A549 (cell line): ENCODE measurements at regions not wholly inside any gene's neighbourhood (a gene's known extent, or its start where the extent isn't known, plus 50 kb on each side); places are given as distances from the start of the nearest gene placed in this dataset.

ENCODE experiments used
- ATAC-seq, 2 experiments: fragments of 200-7000 bp in 1 of 2; fragments of >200 bp in 1 of 2; cut with Nextera tagmentation in 1 of 2; cut with Tn5 transposase in 1 of 2; 3 replicates each; pipeline versions ENCODE4 v1.8.0 to v1.9.1; 2018 to 2020; ENCODE audit warnings: mild to moderate bottlenecking in 1 of 2, moderate library complexity in 1 of 2
- CTCF ChIA-PET: fragments of 300-600 bp; sonication (Branson Sonifier 250); formaldehyde crosslinking; extraction: SDS; loops from one replicate; lab custom pipeline; 2021; ENCODE audit warnings: antibody characterized with exemption, inconsistent platforms; lab: Yijun Ruan, JAX
- POLR2A ChIA-PET: fragments of 350-600 bp; formaldehyde crosslinking; extraction: SDS; loops from one replicate; lab custom pipeline; 2021; ENCODE audit warnings: antibody characterized with exemption, inconsistent platforms; lab: Yijun Ruan, JAX
- DNase-seq, 2 experiments: peaks; one replicate each; pipeline versions ENCODE4 v3.0.0 to v3.0.0-alpha.2; 2011 to 2016; ENCODE audit warnings: low read depth in 1 of 2, low spot score in 1 of 2
- FAIRE-seq: peaks from 2 replicates; lab custom pipeline; 2011; peaks lifted over from hg19 to GRCh38; lab: Jason Lieb, UNC
- H3K27ac ChIP-seq, 2 experiments: fragments of >200 bp; sonication (Bioruptor Twin); formaldehyde crosslinking; 3 replicates each; pipeline ENCODE4 v1.5.1; 2016 to 2017
- H3K4me1 ChIP-seq: fragments of >200 bp; sonication (Bioruptor Twin); formaldehyde crosslinking; 3 replicates; pipeline ENCODE4 v1.6.1; 2016
- H3K4me2 ChIP-seq: fragments of >200 bp; sonication (Bioruptor Twin); formaldehyde crosslinking; 3 replicates; pipeline ENCODE4 v1.6.1; 2016
- H3K4me3 ChIP-seq: fragments of >200 bp; sonication (Bioruptor Twin); formaldehyde crosslinking; 3 replicates; pipeline ENCODE4 v1.5.1; 2016
- H3K9me3 ChIP-seq: fragments of >200 bp; sonication (Bioruptor Twin); formaldehyde crosslinking; 3 replicates; pipeline ENCODE4 v1.6.1; 2016
- BCL3 ChIP-seq: fragments of >200 bp; sonication (Bioruptor Twin); formaldehyde crosslinking; IDR thresholded peaks from 3 replicates; pipeline ENCODE4 v1.6.1; 2016
- BHLHE40 ChIP-seq: IDR thresholded peaks from 2 replicates; pipeline ENCODE4 v1.6.1; 2012; ENCODE audit warnings: low read depth, low read length, inconsistent platforms
- CEBPB ChIP-seq, 2 experiments: fragments of >200 bp in 1 of 2; sonication (Bioruptor Twin) in 1 of 2; formaldehyde crosslinking in 1 of 2; IDR thresholded peaks; 2 replicates each; pipeline ENCODE4 v1.6.1; 2012 to 2016
- CHD2 ChIP-seq: fragments of 150-350 bp; IDR thresholded peaks from 2 replicates; pipeline ENCODE4 v1.6.1; 2014; ENCODE audit warnings: low read length; ENCODE audit not compliant: partially characterized antibody
- EHMT2 ChIP-seq: fragments of 200-600 bp; sonication (generic); IDR thresholded peaks from 2 replicates; pipeline ENCODE4 v1.6.1; 2016; ENCODE audit warnings: antibody characterized with exemption, low read depth, mild to moderate bottlenecking, moderate library complexity
- FOSL2 ChIP-seq, 2 experiments: fragments of 450-650 bp in 1 of 2; fragments of >200 bp in 1 of 2; sonication (Bioruptor Twin) in 1 of 2; formaldehyde crosslinking; IDR thresholded peaks; 2 replicates each; pipeline versions ENCODE4 v1.5.0 to v1.6.1; 2016 to 2020; ENCODE audit warnings: mild to moderate bottlenecking in 1 of 2, moderate library complexity in 1 of 2
- FOXS1 ChIP-seq: fragments of 250-450 bp; sonication (Bioruptor Pico); IDR thresholded peaks from 2 replicates; pipeline ENCODE4 v1.5.0; 2020; ENCODE audit warnings: mild to moderate bottlenecking, moderate library complexity
- GATA3 ChIP-seq: IDR thresholded peaks from 2 replicates; pipeline ENCODE4 v1.6.1; 2012; ENCODE audit warnings: borderline replicate concordance
- HOXA7 ChIP-seq: fragments of 250-450 bp; sonication (Bioruptor Pico); IDR thresholded peaks from 2 replicates; pipeline ENCODE4 v1.5.0; 2020; ENCODE audit warnings: mild to moderate bottlenecking, moderate library complexity
- HOXB13 ChIP-seq: fragments of 250-450 bp; sonication (Bioruptor Pico); IDR thresholded peaks from 2 replicates; pipeline ENCODE4 v1.5.0; 2020; ENCODE audit warnings: low read depth, mild to moderate bottlenecking, moderate library complexity
- HOXB5 ChIP-seq: fragments of 250-450 bp; sonication (Bioruptor Pico); IDR thresholded peaks from 2 replicates; pipeline ENCODE4 v1.5.0; 2020; ENCODE audit warnings: mild to moderate bottlenecking, moderate library complexity
- JUNB ChIP-seq: fragments of >200 bp; sonication (Bioruptor Twin); formaldehyde crosslinking; IDR thresholded peaks from 2 replicates; pipeline ENCODE4 v1.6.1; 2016
- KDM1A ChIP-seq: fragments of 200-600 bp; sonication (generic); IDR thresholded peaks from 2 replicates; pipeline ENCODE4 v1.6.1; 2016; ENCODE audit warnings: low read depth, mild to moderate bottlenecking
- MAFK ChIP-seq: fragments of 450-650 bp; IDR thresholded peaks from 2 replicates; pipeline ENCODE4 v1.6.1; 2014; ENCODE audit not compliant: partially characterized antibody
- NPAS2 ChIP-seq: fragments of 250-450 bp; sonication (Bioruptor Pico); IDR thresholded peaks from 2 replicates; pipeline ENCODE4 v1.8.0; 2022; ENCODE audit warnings: mild to moderate bottlenecking, moderate library complexity, borderline replicate concordance
- NR3C1 ChIP-seq: fragments of >200 bp; sonication (Bioruptor Twin); formaldehyde crosslinking; IDR thresholded peaks from 3 replicates; pipeline ENCODE4 v1.6.1; 2017
- PBX3 ChIP-seq: IDR thresholded peaks from 2 replicates; pipeline ENCODE4 v1.6.1; 2012
- PHF8 ChIP-seq: fragments of 200-600 bp; sonication (generic); IDR thresholded peaks from 2 replicates; pipeline ENCODE4 v1.6.1; 2016; ENCODE audit warnings: low read depth, mild to moderate bottlenecking, antibody characterized with exemption, moderate library complexity, borderline replicate concordance
- RAD21 ChIP-seq, 2 experiments: fragments of >200 bp in 1 of 2; sonication (Bioruptor Twin) in 1 of 2; formaldehyde crosslinking in 1 of 2; IDR thresholded peaks in 1 of 2; conservative IDR thresholded peaks in 1 of 2; 2 replicates in 1 of 2; 3 replicates in 1 of 2; pipeline ENCODE4 v1.6.1; 2012 to 2018; ENCODE audit warnings: inconsistent platforms in 1 of 2
- RCOR1 ChIP-seq: fragments of 150-350 bp; IDR thresholded peaks from 2 replicates; pipeline ENCODE4 v1.6.1; 2014; ENCODE audit warnings: antibody characterized with exemption, low read length, low read depth
- RNF2 ChIP-seq: fragments of 200-600 bp; sonication (generic); IDR thresholded peaks from 2 replicates; pipeline ENCODE4 v1.6.1; 2016; ENCODE audit warnings: low read depth, mild to moderate bottlenecking, antibody characterized with exemption, moderate library complexity, borderline replicate concordance
- SMC3 ChIP-seq: fragments of >200 bp; sonication (Bioruptor Twin); formaldehyde crosslinking; IDR thresholded peaks from 3 replicates; pipeline ENCODE4 v1.6.1; 2018; ENCODE audit warnings: inconsistent platforms
- USF2 ChIP-seq: fragments of 450-650 bp; IDR thresholded peaks from 2 replicates; pipeline ENCODE4 v1.6.1; 2014; ENCODE audit warnings: antibody characterized with exemption
- ZNF302 ChIP-seq: fragments of 250-450 bp; sonication (Bioruptor Pico); IDR thresholded peaks from 2 replicates; pipeline ENCODE4 v1.9.0; 2021; ENCODE audit warnings: inconsistent platforms, mild to moderate bottlenecking, moderate library complexity
- WGBS: methylation state at CpG from one replicate; pipeline ENCODE4 v1.1.6; 2017; ENCODE audit errors: missing lambda C conversion rate; 5-methylcytosine and 5-hydroxymethylcytosine counted together

GRCh38 chr7:47031786-47032535 is 550.0 kb downstream of the TNS3 start:
- POLR2A ChIA-PET, result no interaction called here
- no peak for DNase-seq
- H3K4me2 ChIP-seq, result no peak overlapping the region
- no peak for FAIRE-seq
- CTCF ChIA-PET, result no interaction called here
- WGBS, result 63% methylated on average over 6 of the region's 6 CpGs
- ATAC-seq, result no peak
- no peaks in the 10 kb centered on the region for H3K4me1 ChIP-seq
- no peak overlapping the region for H3K4me3 ChIP-seq
- TF ChIP-seq USF2 (no peak), PHF8 (no peak), HOXB13 (CRISPR knock-in tag) (no peak), JUNB (no peak), CEBPB (IDR thresholded peaks at IDR 0.05) (no peak), SMC3 (no peak), HOXB5 (CRISPR knock-in tag) (no peak)
- TF ChIP-seq, all 56 proteins: peak for 0
- H3K27ac ChIP-seq, result no peak overlapping the region
- no peaks in the 10 kb centered on the region for H3K9me3 ChIP-seq

GRCh38 chr7:47028284-47028683 is 553.6 kb downstream of the TNS3 start:
- Histone ChIP-seq H3K4me1 (no peaks in the 10 kb centered on the region), H3K4me2 (no peak overlapping the region), H3K27ac (no peak overlapping the region)
- CTCF ChIA-PET, result no interaction called here
- no peak for DNase-seq
- FAIRE-seq, result no peak
- TF ChIP-seq RCOR1 (no peak), FOSL2 (IDR thresholded peaks at IDR 0.05) (no peak), FOSL2 (CRISPR knock-in tag; IDR thresholded peaks at IDR 0.05) (no peak), CHD2 (no peak), PHF8 (no peak), BHLHE40 (no peak), ZNF302 (CRISPR knock-in tag) (no peak), MAFK (no peak), JUNB (no peak), RNF2 (no peak), KDM1A (no peak), HOXA7 (CRISPR knock-in tag) (no peak), PBX3 (no peak), RAD21 (conservative IDR thresholded peaks at IDR 0.05 in 1 of 2, IDR thresholded peaks at IDR 0.05 in 1 of 2) (no peak), FOXS1 (CRISPR knock-in tag) (no peak), NR3C1 (no peak), GATA3 (no peak), BCL3 (no peak), NPAS2 (CRISPR knock-in tag) (no peak), EHMT2 (no peak)
- TF ChIP-seq, all 56 proteins: peak for 0
- WGBS, result 29% methylated on average over 3 of the region's 3 CpGs
- ATAC-seq, result no peak
- no peak overlapping the region for H3K4me3 ChIP-seq
- no peaks in the 10 kb centered on the region for H3K9me3 ChIP-seq
- POLR2A ChIA-PET, result no interaction called here
